ENCODE measurements at regions not wholly inside any gene's neighbourhood (a gene's known extent, or its start where the extent isn't known, plus 50 kb on each side); places are given as distances from the start of the nearest gene placed in this dataset.

- FAIRE-seq = no peak
- DNase-seq (ENCODE audit: insufficient read length, low spot score) = no peak
Measured at GRCh38 chr5:3191585-3191984, 404.0 kb upstream of the IRX1 start.

GRCh38 chr5:3190930-3191329, 404.7 kb upstream of the IRX1 start:
- FAIRE-seq (no peak), DNase-seq (ENCODE audit: insufficient read length, low spot score) (no peak)
- no peak for TF ChIP-seq CTCF (IDR thresholded peaks at IDR 0.05; ENCODE audit: insufficient read depth, missing control alignments)

More at GRCh38 chr5:3191585-3191984, 404.0 kb upstream of the IRX1 start:
- no peak for TF ChIP-seq CTCF (IDR thresholded peaks at IDR 0.05; ENCODE audit: insufficient read depth, missing control alignments)

GRCh38 chr5:3190433-3190832, 405.2 kb upstream of the IRX1 start:
- TF ChIP-seq CTCF (IDR thresholded peaks at IDR 0.05; ENCODE audit: insufficient read depth, missing control alignments) = no peak
- DNase-seq (ENCODE audit: insufficient read length, low spot score) (no peak), FAIRE-seq (no peak)

GRCh38 chr5:3187771-3188425, 407.7 kb upstream of the IRX1 start:
- TF ChIP-seq CTCF (IDR thresholded peaks at IDR 0.05; ENCODE audit: insufficient read depth, missing control alignments) = no peak
- FAIRE-seq (no peak), DNase-seq (ENCODE audit: insufficient read length, low spot score) (no peak)

- no peak for DNase-seq (ENCODE audit: insufficient read length, low spot score)
- TF ChIP-seq CTCF (IDR thresholded peaks at IDR 0.05; ENCODE audit: insufficient read depth, missing control alignments) = no peak
- no peak for FAIRE-seq
Measured at GRCh38 chr5:3186736-3187405, 408.8 kb upstream of the IRX1 start.

GRCh38 chr5:3186156-3186555, 409.5 kb upstream of the IRX1 start:
- FAIRE-seq = no peak
- TF ChIP-seq CTCF (IDR thresholded peaks at IDR 0.05; ENCODE audit: insufficient read depth, missing control alignments) = no peak
- DNase-seq (ENCODE audit: insufficient read length, low spot score) = no peak

GRCh38 chr5:3185488-3185887, 410.1 kb upstream of the IRX1 start:
- TF ChIP-seq CTCF (IDR thresholded peaks at IDR 0.05; ENCODE audit: insufficient read depth, missing control alignments) = no peak
- no peak for DNase-seq (ENCODE audit: insufficient read length, low spot score)
- FAIRE-seq = no peak
